B cell (primary cell): ENCODE measurements at regions not wholly inside any gene's neighbourhood (a gene's known extent, or its start where the extent isn't known, plus 50 kb on each side); places are given as distances from the start of the nearest gene placed in this dataset.

Experiments
- ATAC-seq: fragments of 200-7000 bp; cut with Tn5 transposase; one replicate; pipeline ENCODE4 v1.10.0; 2021; ENCODE audit warnings: low read depth, mild to moderate bottlenecking, moderate number of reproducible peaks, moderate library complexity
- CTCF ChIA-PET: fragments of 350-600 bp; sonication (Branson Sonifier 250); formaldehyde crosslinking; loops from one replicate; lab custom pipeline; 2021; ENCODE audit warnings: antibody characterized with exemption, inconsistent platforms; lab: Charles Lee
- POLR2A ChIA-PET: fragments of 350-600 bp; sonication (Branson Sonifier 250); formaldehyde crosslinking; loops from one replicate; lab custom pipeline; 2021; ENCODE audit warnings: antibody characterized with exemption; lab: Charles Lee
- DNase-seq: peaks from one replicate; pipeline ENCODE4 v3.0.0; 2013
- H2AFZ ChIP-seq: 2 replicates; pipeline ENCODE4 v1.6.1; 2012; ENCODE audit warnings: mild to moderate bottlenecking, low read depth, low read length; ENCODE audit not compliant: insufficient read depth, poor library complexity, severe bottlenecking
- H3K27ac ChIP-seq, 2 donors: 1 replicate in 1 of 2; 2 replicates in 1 of 2; pipeline ENCODE4 v1.5.1; 2012 to 2013; ENCODE audit warnings: low read length in 2 of 2, mild to moderate bottlenecking in 2 of 2, moderate library complexity in 1 of 2
- H3K27me3 ChIP-seq, 4 experiments: fragments of 200-600 bp in 1 of 4; sonication (generic) in 1 of 4; replicated peaks in 1 of 4; 1 replicate in 2 of 4; 2 replicates in 2 of 4; pipeline versions ENCODE4 v1.6.1 to v1.7.0; 2013 to 2016; ENCODE audit warnings: low read length in 3 of 4, mild to moderate bottlenecking in 2 of 4, mixed read lengths in 1 of 4, moderate library complexity in 1 of 4; ENCODE audit not compliant: insufficient read depth in 4 of 4, control insufficient read depth in 3 of 4; ENCODE audit errors: control extremely low read depth in 1 of 4
- H3K36me3 ChIP-seq, 2 experiments: replicated peaks in 1 of 2; 1 replicate in 1 of 2; 2 replicates in 1 of 2; pipeline versions ENCODE4 v1.6.1 to v1.7.1; 2013; ENCODE audit warnings: low read length in 1 of 2; ENCODE audit not compliant: insufficient read depth in 2 of 2, control insufficient read depth in 1 of 2; ENCODE audit errors: control extremely low read depth in 1 of 2, extremely low read depth in 1 of 2
- H3K4me1 ChIP-seq, 2 donors: fragments of 200-600 bp in 1 of 2; sonication (generic) in 1 of 2; 1 replicate in 1 of 2; 2 replicates in 1 of 2; pipeline versions ENCODE4 v1.5.1 to v1.6.1; 2013 to 2017; ENCODE audit warnings: low read length in 2 of 2; ENCODE audit not compliant: control insufficient read depth in 2 of 2, insufficient read depth in 2 of 2
- H3K4me2 ChIP-seq: replicated peaks from 2 replicates; pipeline ENCODE3; 2012; ENCODE audit warnings: mild to moderate bottlenecking, low read depth, low read length; ENCODE audit not compliant: poor library complexity, severe bottlenecking
- H3K4me3 ChIP-seq, 5 experiments: fragments of 200-600 bp in 1 of 5; sonication (generic) in 1 of 5; 1 replicate in 3 of 5; 2 replicates in 2 of 5; pipeline versions ENCODE4 v1.5.1 to v1.7.0; 2011 to 2016; ENCODE audit warnings: low read length in 4 of 5, mild to moderate bottlenecking in 4 of 5, low read depth in 2 of 5, control low read depth in 1 of 5, moderate library complexity in 1 of 5; ENCODE audit not compliant: insufficient read depth in 1 of 5; ENCODE audit errors: control extremely low read depth in 1 of 5, extremely low read depth in 1 of 5
- H3K79me2 ChIP-seq: fragments of 200-600 bp; sonication (generic); one replicate; pipeline ENCODE4 v1.6.0; 2016; ENCODE audit warnings: low read length; ENCODE audit not compliant: control insufficient read depth, insufficient read depth
- H3K9ac ChIP-seq: fragments of 200-600 bp; sonication (generic); 2 replicates; pipeline ENCODE4 v1.6.1; 2017; ENCODE audit warnings: mild to moderate bottlenecking, low read length, moderate library complexity
- H3K9me3 ChIP-seq, 3 donors: one replicate each; pipeline versions ENCODE4 v1.6.1 to v1.7.1; 2013; ENCODE audit warnings: low read length in 2 of 3; ENCODE audit not compliant: control insufficient read depth in 2 of 3, insufficient read depth in 1 of 3; ENCODE audit errors: control extremely low read depth in 1 of 3
- H4K20me1 ChIP-seq: 2 replicates; pipeline ENCODE4 v1.6.0; 2012; ENCODE audit warnings: mild to moderate bottlenecking, low read length; ENCODE audit not compliant: insufficient read depth, control insufficient read depth, poor library complexity, severe bottlenecking
- H3K27ac Mint-ChIP-seq: one replicate; pipeline ENCODE4 v1.8.0; 2021; ENCODE audit warnings: mixed read lengths
- H3K27me3 Mint-ChIP-seq: one replicate; pipeline ENCODE4 v1.8.0; 2021; ENCODE audit warnings: mixed read lengths
- H3K4me1 Mint-ChIP-seq: one replicate; pipeline ENCODE4 v1.8.0; 2021; ENCODE audit warnings: mixed read lengths
- H3K4me3 Mint-ChIP-seq: one replicate; pipeline ENCODE4 v1.8.0; 2021; ENCODE audit warnings: mixed read lengths
- H3K9me3 Mint-ChIP-seq: one replicate; pipeline ENCODE4 v1.8.0; 2022; ENCODE audit warnings: mixed read lengths; ENCODE audit not compliant: insufficient read depth
- EZH2 ChIP-seq: IDR thresholded peaks from 2 replicates; pipeline ENCODE4 v1.6.1; 2012; ENCODE audit warnings: borderline replicate concordance, low read depth, mild to moderate bottlenecking, moderate library complexity, low read length; ENCODE audit not compliant: insufficient read depth, poor library complexity, severe bottlenecking
- WGBS: methylation state at CpG from one replicate; pipeline ENCODE4 v1.1.5; 2013; ENCODE audit warnings: missing lambda C conversion rate; ENCODE audit not compliant: insufficient coverage; 5-methylcytosine and 5-hydroxymethylcytosine counted together
- intact Hi-C: fragments of 100-400 bp; cut with micrococcal nuclease; formaldehyde crosslinking; loops from one replicate; pipeline ENCODE4 v1.10.0; 2022
- TF ChIP-seq, protein P1 (sequence below): fragments of 200-600 bp; IDR thresholded peaks from one replicate; pipeline ENCODE4 v1.8.0; 2022; ENCODE audit warnings: antibody characterized with exemption, mild to moderate bottlenecking

DNA sequence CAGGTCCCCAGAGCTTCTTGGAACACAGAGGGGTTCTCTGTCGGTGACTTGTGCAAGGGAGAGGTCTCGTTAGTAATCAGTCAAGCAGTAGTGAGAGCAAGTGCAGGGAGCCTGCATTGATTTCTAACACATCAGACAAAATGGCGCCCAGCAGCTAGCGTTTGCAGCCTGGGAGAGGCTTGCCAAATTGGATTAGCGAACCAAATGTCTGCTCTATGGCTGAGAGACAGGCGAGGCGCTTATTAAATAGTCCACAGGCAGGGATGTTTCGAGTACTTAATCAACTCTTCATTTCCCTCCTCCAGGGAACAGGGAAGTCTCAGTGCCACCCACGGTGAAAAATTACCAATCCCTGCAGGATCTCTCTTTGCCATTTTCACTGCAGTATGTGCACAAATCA lies 131.4 kb upstream of the SHB start:
- ChIA-PET CTCF (no interaction called here), POLR2A (no interaction called here)
- no peaks in the 10 kb centered on the region for H3K4me1 Mint-ChIP-seq
- no peaks in the 10 kb centered on the region for H3K9me3 Mint-ChIP-seq
- H3K27me3 ChIP-seq, result peaks cover 0 to 2% (median 0%) of the 10 kb centered on the region in 4 experiments
- H3K27me3 Mint-ChIP-seq, result peaks cover 15% of the 10 kb centered on the region
- no peaks in the 10 kb centered on the region for H3K79me2 ChIP-seq
- no peak for DNase-seq
- H3K4me1 ChIP-seq, result no peaks in the 10 kb centered on the region
- H3K4me2 ChIP-seq, result no peak overlapping the region
- no peak for TF ChIP-seq EZH2
- TF ChIP-seq, protein P1, sequence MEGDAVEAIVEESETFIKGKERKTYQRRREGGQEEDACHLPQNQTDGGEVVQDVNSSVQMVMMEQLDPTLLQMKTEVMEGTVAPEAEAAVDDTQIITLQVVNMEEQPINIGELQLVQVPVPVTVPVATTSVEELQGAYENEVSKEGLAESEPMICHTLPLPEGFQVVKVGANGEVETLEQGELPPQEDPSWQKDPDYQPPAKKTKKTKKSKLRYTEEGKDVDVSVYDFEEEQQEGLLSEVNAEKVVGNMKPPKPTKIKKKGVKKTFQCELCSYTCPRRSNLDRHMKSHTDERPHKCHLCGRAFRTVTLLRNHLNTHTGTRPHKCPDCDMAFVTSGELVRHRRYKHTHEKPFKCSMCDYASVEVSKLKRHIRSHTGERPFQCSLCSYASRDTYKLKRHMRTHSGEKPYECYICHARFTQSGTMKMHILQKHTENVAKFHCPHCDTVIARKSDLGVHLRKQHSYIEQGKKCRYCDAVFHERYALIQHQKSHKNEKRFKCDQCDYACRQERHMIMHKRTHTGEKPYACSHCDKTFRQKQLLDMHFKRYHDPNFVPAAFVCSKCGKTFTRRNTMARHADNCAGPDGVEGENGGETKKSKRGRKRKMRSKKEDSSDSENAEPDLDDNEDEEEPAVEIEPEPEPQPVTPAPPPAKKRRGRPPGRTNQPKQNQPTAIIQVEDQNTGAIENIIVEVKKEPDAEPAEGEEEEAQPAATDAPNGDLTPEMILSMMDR, result no peak
- H3K4me3 Mint-ChIP-seq, result no peak overlapping the region
- H3K27ac ChIP-seq, result no peak overlapping the region
- intact Hi-C loops, result no loop called here
- no peak for ATAC-seq
- no peak overlapping the region for H3K4me3 ChIP-seq
- H3K9me3 ChIP-seq, result peaks cover 0 to 3% (median 0%) of the 10 kb centered on the region in 3 donors
- no peak overlapping the region for H3K27ac Mint-ChIP-seq
- H3K36me3 ChIP-seq, result no peaks in the 10 kb centered on the region
- 97% methylated on average over 9 of the region's 9 CpGs for WGBS
- H4K20me1 ChIP-seq, result no peaks in the 10 kb centered on the region
- H2AFZ ChIP-seq, result no peak overlapping the region
- no peak overlapping the region for H3K9ac ChIP-seq

DNA sequence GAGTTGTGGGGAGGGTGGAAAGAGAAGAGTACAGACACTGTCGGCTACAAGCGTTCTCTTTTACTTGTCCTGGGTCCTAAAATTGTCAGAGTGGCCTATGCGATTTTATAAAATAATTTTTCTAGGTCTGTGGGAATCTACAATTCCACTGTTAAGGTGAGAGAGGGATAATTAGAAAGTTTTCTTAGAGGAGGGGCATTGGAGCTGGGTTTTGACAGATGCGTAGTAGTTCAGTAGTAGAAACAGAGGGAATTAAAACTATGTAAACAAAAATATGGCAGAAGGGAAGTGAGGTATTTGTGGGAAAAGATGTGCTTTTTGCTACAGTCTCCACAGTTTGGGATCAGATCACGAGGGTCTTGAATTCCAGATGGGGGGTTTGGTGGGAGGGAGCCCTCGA lies 129.1 kb upstream of the SHB start:
- Histone ChIP-seq H4K20me1 (no peaks in the 10 kb centered on the region), H3K4me1 (no peaks in the 10 kb centered on the region), H3K4me2 (no peak overlapping the region), H3K27me3 (peaks cover 0 to 4% (median 0%) of the 10 kb centered on the region in 4 experiments), H3K4me3 (no peak overlapping the region), H3K27ac (no peak overlapping the region), H3K9ac (no peak overlapping the region), H2AFZ (no peak overlapping the region), H3K9me3 (peaks cover 0 to 3% (median 0%) of the 10 kb centered on the region in 3 donors), H3K36me3 (no peaks in the 10 kb centered on the region), H3K79me2 (no peaks in the 10 kb centered on the region)
- no peak for DNase-seq
- H3K4me1 Mint-ChIP-seq, result no peaks in the 10 kb centered on the region
- 81% methylated on average over 3 of the region's 6 CpGs for WGBS
- ATAC-seq, result no peak
- no peak overlapping the region for H3K27ac Mint-ChIP-seq
- TF ChIP-seq EZH2, result no peak
- TF ChIP-seq, protein P1, result no peak
- CTCF ChIA-PET, result no interaction called here
- intact Hi-C loops, result no loop called here
- H3K27me3 Mint-ChIP-seq, result peaks cover 18% of the 10 kb centered on the region
- H3K4me3 Mint-ChIP-seq, result no peak overlapping the region
- POLR2A ChIA-PET, result no interaction called here
- H3K9me3 Mint-ChIP-seq, result no peaks in the 10 kb centered on the region
